ENCODE measurements at regions not wholly inside any gene's neighbourhood (a gene's known extent, or its start where the extent isn't known, plus 50 kb on each side); places are given as distances from the start of the nearest gene placed in this dataset.
A peak's percentile ranks its signal among the peaks of the same experiment; 100 is the strongest.

GRCh38 chr5:148904440-148904839 is 78.0 kb downstream of the ADRB2 start:
- Histone ChIP-seq H3K79me1 (ENCODE audit: low read length) (no peaks in the 10 kb centered on the region), H3K18ac (ENCODE audit: low read length) (no peak overlapping the region), H2AFZ (ENCODE audit: insufficient read depth, low read length, poor library complexity) (no peak overlapping the region), H2BK12ac (ENCODE audit: low read length) (no peak overlapping the region), H3K79me2 (ENCODE audit: control insufficient read depth, insufficient read depth, low read length, poor library complexity) (no peaks in the 10 kb centered on the region), H3K4me2 (ENCODE audit: low read length) (no peak overlapping the region), H2BK5ac (ENCODE audit: low read depth, low read length, poor library complexity) (no peak overlapping the region), H3K27me3 (ENCODE audit: insufficient read depth, low read length) (no peaks in the 10 kb centered on the region), H4K91ac (ENCODE audit: low read depth, low read length) (no peak overlapping the region), H4K12ac (ENCODE audit: low read depth, low read length) (no peak overlapping the region), H3K23ac (ENCODE audit: low read length) (no peak overlapping the region), H3K36me3 (ENCODE audit: control insufficient read depth in 1 of 2, insufficient read depth in 2 of 2, low read length in 2 of 2) (no peaks in the 10 kb centered on the region), H3K4me1 (ENCODE audit: control insufficient read depth in 1 of 2, insufficient read depth in 2 of 2, low read length in 2 of 2) (no peaks in the 10 kb centered on the region), H2BK120ac (ENCODE audit: insufficient read depth, low read length, poor library complexity) (no peak overlapping the region), H3K14ac (ENCODE audit: low read length) (no peak overlapping the region), H3K4me3 (ENCODE audit: low read depth, low read length) (no peak overlapping the region), H3K9me3 (ENCODE audit: insufficient read depth, low read depth, low read length) (no peaks in the 10 kb centered on the region), H3K4ac (ENCODE audit: low read depth, low read length) (no peak overlapping the region), H3K9ac (ENCODE audit: low read length) (no peak overlapping the region), H3K27ac (ENCODE audit: low read depth, low read length) (no peak overlapping the region), H4K8ac (ENCODE audit: low read depth, low read length) (no peak overlapping the region), H2AK5ac (ENCODE audit: low read length) (no peak overlapping the region)
- peak; percentile 40 to 72 for DNase-seq
- no CpG with 5 or more reads among the region's 1 CpG for WGBS (ENCODE audit: extremely low coverage, insufficient coverage, insufficient read length)

DNA sequence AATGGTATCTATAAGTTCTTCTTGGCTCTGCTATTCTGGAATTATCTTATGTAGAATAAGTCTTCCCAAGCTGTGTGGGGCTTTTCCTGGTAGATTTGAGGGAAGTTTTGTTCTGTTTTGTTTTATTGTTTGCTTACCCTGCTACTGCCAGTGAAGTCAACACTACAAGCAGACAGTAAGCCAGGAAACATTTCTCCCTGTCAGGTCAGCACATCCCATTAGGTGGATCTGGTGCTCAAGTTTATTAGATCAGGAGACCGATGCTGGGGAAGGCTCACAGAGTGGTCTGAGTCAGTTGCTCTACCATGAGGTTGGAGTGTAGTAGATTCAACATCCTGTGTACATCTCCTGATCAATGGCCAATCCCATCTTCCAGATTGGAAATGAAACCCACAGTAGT is 79.1 kb downstream of the ADRB2 start:
- DNase-seq, result no peak
- no peak overlapping the region for H3K4ac ChIP-seq (ENCODE audit: low read depth, low read length)
- H3K9me3 ChIP-seq (ENCODE audit: insufficient read depth, low read depth, low read length), result no peaks in the 10 kb centered on the region

DNA sequence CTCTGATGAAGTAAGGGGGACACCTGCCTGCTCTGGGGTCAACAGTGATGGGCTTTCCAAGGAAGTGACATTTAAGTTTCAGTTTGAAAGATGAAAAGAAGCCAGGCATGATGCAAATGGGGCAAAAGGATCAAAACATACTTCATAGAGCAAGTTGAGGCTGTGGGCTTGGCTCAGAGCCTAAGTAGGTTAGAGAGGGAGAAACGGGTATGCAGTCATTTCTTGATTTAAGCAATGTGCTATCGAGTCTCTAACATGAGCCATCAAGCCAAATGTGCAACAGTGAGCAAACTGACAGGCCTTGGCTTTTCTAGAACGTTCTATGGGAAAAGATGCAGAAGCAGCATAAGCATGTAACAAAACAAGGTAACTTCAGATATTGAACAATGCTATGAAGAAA is 80.6 kb downstream of the ADRB2 start:
- no peaks in the 10 kb centered on the region for H3K79me1 ChIP-seq (ENCODE audit: low read length)
- H2AK5ac ChIP-seq (ENCODE audit: low read length), result no peak overlapping the region
- no peak overlapping the region for H3K4ac ChIP-seq (ENCODE audit: low read depth, low read length)
- no peaks in the 10 kb centered on the region for H3K9me3 ChIP-seq (ENCODE audit: insufficient read depth, low read depth, low read length)
- no peak overlapping the region for H4K8ac ChIP-seq (ENCODE audit: low read depth, low read length)
- H3K9ac ChIP-seq (ENCODE audit: low read length), result no peak overlapping the region
- no CpG with 5 or more reads among the region's 3 CpGs for WGBS (ENCODE audit: extremely low coverage, insufficient coverage, insufficient read length)
- H2AFZ ChIP-seq (ENCODE audit: insufficient read depth, low read length, poor library complexity), result no peak overlapping the region
- no peaks in the 10 kb centered on the region for H3K79me2 ChIP-seq (ENCODE audit: control insufficient read depth, insufficient read depth, low read length, poor library complexity)
- H3K18ac ChIP-seq (ENCODE audit: low read length), result no peak overlapping the region
- no peak overlapping the region for H2BK5ac ChIP-seq (ENCODE audit: low read depth, low read length, poor library complexity)
- DNase-seq, result no peak
- H3K27me3 ChIP-seq (ENCODE audit: insufficient read depth, low read length), result no peaks in the 10 kb centered on the region
- no peak overlapping the region for H2BK12ac ChIP-seq (ENCODE audit: low read length)
- H3K4me1 ChIP-seq (ENCODE audit: control insufficient read depth in 1 of 2, insufficient read depth in 2 of 2, low read length in 2 of 2), result no peaks in the 10 kb centered on the region
- H3K4me2 ChIP-seq (ENCODE audit: low read length), result no peak overlapping the region
- H3K14ac ChIP-seq (ENCODE audit: low read length), result no peak overlapping the region
- no peaks in the 10 kb centered on the region for H3K36me3 ChIP-seq (ENCODE audit: control insufficient read depth in 1 of 2, insufficient read depth in 2 of 2, low read length in 2 of 2)
- H2BK120ac ChIP-seq (ENCODE audit: insufficient read depth, low read length, poor library complexity), result no peak overlapping the region
- no peak overlapping the region for H3K23ac ChIP-seq (ENCODE audit: low read length)
- no peak overlapping the region for H4K91ac ChIP-seq (ENCODE audit: low read depth, low read length)
- no peak overlapping the region for H3K4me3 ChIP-seq (ENCODE audit: low read depth, low read length)
- no peak overlapping the region for H3K27ac ChIP-seq (ENCODE audit: low read depth, low read length)
- H4K12ac ChIP-seq (ENCODE audit: low read depth, low read length), result no peak overlapping the region

More for the DNA sequence above, 79.1 kb downstream of the ADRB2 start:
- no peaks in the 10 kb centered on the region for H3K27me3 ChIP-seq (ENCODE audit: insufficient read depth, low read length)
- no peak overlapping the region for H2BK5ac ChIP-seq (ENCODE audit: low read depth, low read length, poor library complexity)
- H4K91ac ChIP-seq (ENCODE audit: low read depth, low read length), result no peak overlapping the region
- no peak overlapping the region for H3K27ac ChIP-seq (ENCODE audit: low read depth, low read length)
- no peak overlapping the region for H2AK5ac ChIP-seq (ENCODE audit: low read length)
- H3K4me2 ChIP-seq (ENCODE audit: low read length), result no peak overlapping the region
- H3K79me2 ChIP-seq (ENCODE audit: control insufficient read depth, insufficient read depth, low read length, poor library complexity), result no peaks in the 10 kb centered on the region
- H3K4me3 ChIP-seq (ENCODE audit: low read depth, low read length), result no peak overlapping the region
- no peak overlapping the region for H3K14ac ChIP-seq (ENCODE audit: low read length)
- H2BK120ac ChIP-seq (ENCODE audit: insufficient read depth, low read length, poor library complexity), result no peak overlapping the region
- no peak overlapping the region for H4K8ac ChIP-seq (ENCODE audit: low read depth, low read length)
- H3K4me1 ChIP-seq (ENCODE audit: control insufficient read depth in 1 of 2, insufficient read depth in 2 of 2, low read length in 2 of 2), result no peaks in the 10 kb centered on the region
- no peak overlapping the region for H3K18ac ChIP-seq (ENCODE audit: low read length)
- no peak overlapping the region for H3K23ac ChIP-seq (ENCODE audit: low read length)
- no peak overlapping the region for H3K9ac ChIP-seq (ENCODE audit: low read length)
- no peaks in the 10 kb centered on the region for H3K36me3 ChIP-seq (ENCODE audit: control insufficient read depth in 1 of 2, insufficient read depth in 2 of 2, low read length in 2 of 2)
- WGBS (ENCODE audit: extremely low coverage, insufficient coverage, insufficient read length), result no CpG with 5 or more reads among the region's 1 CpG
- H2AFZ ChIP-seq (ENCODE audit: insufficient read depth, low read length, poor library complexity), result no peak overlapping the region
- no peak overlapping the region for H4K12ac ChIP-seq (ENCODE audit: low read depth, low read length)
- H2BK12ac ChIP-seq (ENCODE audit: low read length), result no peak overlapping the region
- no peaks in the 10 kb centered on the region for H3K79me1 ChIP-seq (ENCODE audit: low read length)

DNA sequence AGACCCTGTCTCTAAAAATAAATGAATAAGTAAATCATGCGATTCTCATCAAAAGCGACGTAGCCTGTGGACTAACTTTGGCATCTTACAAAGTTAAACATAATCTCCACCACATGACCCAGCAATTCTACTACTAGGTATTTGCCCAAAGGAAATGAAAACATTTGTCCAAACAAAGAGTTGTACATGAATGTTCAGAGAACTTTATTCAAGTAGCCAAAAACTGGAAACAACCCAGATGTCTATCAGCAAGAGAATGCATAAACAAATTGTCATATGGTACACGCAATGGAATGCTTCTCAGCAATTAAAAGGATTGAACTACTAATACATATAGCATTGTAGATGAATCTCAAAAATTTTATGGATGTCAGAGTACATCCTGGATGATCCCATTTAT is 82.6 kb downstream of the ADRB2 start:
- peak in 1 of 2 donors; percentile 25 for DNase-seq
- no peak overlapping the region for H3K4me3 ChIP-seq (ENCODE audit: low read depth, low read length)
- no peaks in the 10 kb centered on the region for H3K36me3 ChIP-seq (ENCODE audit: control insufficient read depth in 1 of 2, insufficient read depth in 2 of 2, low read length in 2 of 2)
- H2BK120ac ChIP-seq (ENCODE audit: insufficient read depth, low read length, poor library complexity), result no peak overlapping the region
- H3K23ac ChIP-seq (ENCODE audit: low read length), result no peak overlapping the region
- H4K91ac ChIP-seq (ENCODE audit: low read depth, low read length), result no peak overlapping the region
- no peaks in the 10 kb centered on the region for H3K79me2 ChIP-seq (ENCODE audit: control insufficient read depth, insufficient read depth, low read length, poor library complexity)
- H3K4me2 ChIP-seq (ENCODE audit: low read length), result no peak overlapping the region
- H2AFZ ChIP-seq (ENCODE audit: insufficient read depth, low read length, poor library complexity), result no peak overlapping the region
- no peak overlapping the region for H3K18ac ChIP-seq (ENCODE audit: low read length)
- no peaks in the 10 kb centered on the region for H3K27me3 ChIP-seq (ENCODE audit: insufficient read depth, low read length)
- no peaks in the 10 kb centered on the region for H3K9me3 ChIP-seq (ENCODE audit: insufficient read depth, low read depth, low read length)
- no peak overlapping the region for H2BK12ac ChIP-seq (ENCODE audit: low read length)
- H3K27ac ChIP-seq (ENCODE audit: low read depth, low read length), result no peak overlapping the region
- H3K79me1 ChIP-seq (ENCODE audit: low read length), result no peaks in the 10 kb centered on the region
- peaks cover 3 to 5% of the 10 kb centered on the region in 2 experiments for H3K4me1 ChIP-seq (ENCODE audit: control insufficient read depth in 1 of 2, insufficient read depth in 2 of 2, low read length in 2 of 2)
- H3K9ac ChIP-seq (ENCODE audit: low read length), result no peak overlapping the region
- H2AK5ac ChIP-seq (ENCODE audit: low read length), result no peak overlapping the region
- H3K4ac ChIP-seq (ENCODE audit: low read depth, low read length), result no peak overlapping the region
- no CpG with 5 or more reads among the region's 4 CpGs for WGBS (ENCODE audit: extremely low coverage, insufficient coverage, insufficient read length)
- no peak overlapping the region for H4K12ac ChIP-seq (ENCODE audit: low read depth, low read length)
- H2BK5ac ChIP-seq (ENCODE audit: low read depth, low read length, poor library complexity), result no peak overlapping the region
- no peak overlapping the region for H4K8ac ChIP-seq (ENCODE audit: low read depth, low read length)
- no peak overlapping the region for H3K14ac ChIP-seq (ENCODE audit: low read length)
